Loucy (cell line): ENCODE measurements at regions not wholly inside any gene's neighbourhood (a gene's known extent, or its start where the extent isn't known, plus 50 kb on each side); places are given as distances from the start of the nearest gene placed in this dataset.

Experiments
- EZH2phosphoT487 ChIP-seq: fragments of 200-600 bp; IDR thresholded peaks from 2 replicates; pipeline ENCODE4 v1.6.1; 2018; ENCODE audit warnings: antibody characterized with exemption, mild to moderate bottlenecking, moderate library complexity, borderline replicate concordance
- TF ChIP-seq, protein P1 (sequence below): fragments of 200-600 bp; sonication (generic); conservative IDR thresholded peaks from 2 replicates; pipeline ENCODE4 v1.5.1; 2014; ENCODE audit warnings: mild to moderate bottlenecking, antibody characterized with exemption, low read length

DNA sequence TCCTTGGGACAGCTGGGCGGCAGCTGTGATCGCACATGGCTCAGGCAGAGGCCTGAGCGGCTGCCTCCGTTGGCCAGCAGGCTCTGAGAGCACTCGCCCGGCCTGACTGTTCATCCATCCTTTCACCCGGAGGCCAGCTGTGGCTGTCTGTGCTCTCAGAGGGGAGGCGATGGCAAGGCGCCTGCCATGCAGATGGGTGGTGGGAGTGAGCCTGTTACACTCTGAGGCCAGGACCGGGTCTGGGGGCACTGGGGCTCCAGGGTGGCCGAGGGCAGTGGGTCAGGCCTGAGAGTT is 292.3 kb downstream of the TMEM121 start:
- TF ChIP-seq, protein P1, sequence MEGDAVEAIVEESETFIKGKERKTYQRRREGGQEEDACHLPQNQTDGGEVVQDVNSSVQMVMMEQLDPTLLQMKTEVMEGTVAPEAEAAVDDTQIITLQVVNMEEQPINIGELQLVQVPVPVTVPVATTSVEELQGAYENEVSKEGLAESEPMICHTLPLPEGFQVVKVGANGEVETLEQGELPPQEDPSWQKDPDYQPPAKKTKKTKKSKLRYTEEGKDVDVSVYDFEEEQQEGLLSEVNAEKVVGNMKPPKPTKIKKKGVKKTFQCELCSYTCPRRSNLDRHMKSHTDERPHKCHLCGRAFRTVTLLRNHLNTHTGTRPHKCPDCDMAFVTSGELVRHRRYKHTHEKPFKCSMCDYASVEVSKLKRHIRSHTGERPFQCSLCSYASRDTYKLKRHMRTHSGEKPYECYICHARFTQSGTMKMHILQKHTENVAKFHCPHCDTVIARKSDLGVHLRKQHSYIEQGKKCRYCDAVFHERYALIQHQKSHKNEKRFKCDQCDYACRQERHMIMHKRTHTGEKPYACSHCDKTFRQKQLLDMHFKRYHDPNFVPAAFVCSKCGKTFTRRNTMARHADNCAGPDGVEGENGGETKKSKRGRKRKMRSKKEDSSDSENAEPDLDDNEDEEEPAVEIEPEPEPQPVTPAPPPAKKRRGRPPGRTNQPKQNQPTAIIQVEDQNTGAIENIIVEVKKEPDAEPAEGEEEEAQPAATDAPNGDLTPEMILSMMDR = no peak
- TF ChIP-seq EZH2phosphoT487 = no peak
